OCI-LY7 (cell line): ENCODE measurements at regions not wholly inside any gene's neighbourhood (a gene's known extent, or its start where the extent isn't known, plus 50 kb on each side); places are given as distances from the start of the nearest gene placed in this dataset.

Source experiments
- BruUV-seq: library from RNA; stranded (reverse); fragments of 400-500 nt; replicated peaks from 2 replicates; lab custom pipeline; 2021; lab: Mats Ljungman, UMichigan
- CTCF ChIA-PET: fragments of 300-600 bp; sonication (Branson Sonifier 250); formaldehyde crosslinking; loops from one replicate; lab custom pipeline; 2022; ENCODE audit warnings: antibody characterized with exemption; ENCODE audit not compliant: unreplicated experiment; lab: Charles Lee
- POLR2A ChIA-PET: fragments of 300-600 bp; sonication (Branson Sonifier 250); formaldehyde crosslinking; loops from one replicate; lab custom pipeline; 2022; ENCODE audit warnings: antibody characterized with exemption; lab: Charles Lee
- DNase-seq: peaks from one replicate; pipeline ENCODE4 v3.0.0-alpha.2; 2015; ENCODE audit warnings: low spot score
- H2AFZ ChIP-seq: fragments of 200-600 bp; sonication (generic), shearing (Covaris generic); 2 replicates; pipeline ENCODE4 v1.6.1; 2014; ENCODE audit warnings: mild to moderate bottlenecking, antibody characterized with exemption, low read length, moderate library complexity
- H3K27ac ChIP-seq: fragments of 200-600 bp; sonication (generic); 2 replicates; pipeline ENCODE4 v1.5.1; 2014; ENCODE audit warnings: mixed run types, low read depth, mild to moderate bottlenecking, moderate library complexity, low read length, inconsistent platforms; ENCODE audit not compliant: poor library complexity, severe bottlenecking
- H3K36me3 ChIP-seq: fragments of 200-600 bp; sonication (generic); 2 replicates; pipeline ENCODE4 v1.6.1; 2014; ENCODE audit warnings: mild to moderate bottlenecking, antibody characterized with exemption, low read length, moderate library complexity, mixed read lengths; ENCODE audit not compliant: insufficient read depth
- H3K4me1 ChIP-seq: fragments of 200-600 bp; sonication (generic); 2 replicates; pipeline ENCODE4 v1.5.1; 2014; ENCODE audit warnings: mild to moderate bottlenecking, low read length; ENCODE audit not compliant: insufficient read depth, poor library complexity, severe bottlenecking
- H3K4me2 ChIP-seq: fragments of 200-600 bp; sonication (generic); 2 replicates; pipeline ENCODE4 v1.6.1; 2014; ENCODE audit warnings: mild to moderate bottlenecking, low read length
- H3K4me3 ChIP-seq: fragments of 200-600 bp; sonication (generic); 2 replicates; pipeline ENCODE4 v1.5.1; 2014; ENCODE audit warnings: mild to moderate bottlenecking, low read depth, low read length; ENCODE audit not compliant: poor library complexity, severe bottlenecking
- H3K79me2 ChIP-seq: fragments of 200-600 bp; sonication (generic); 2 replicates; pipeline ENCODE4 v1.6.1; 2016; ENCODE audit warnings: low read depth, mild to moderate bottlenecking, low read length, moderate library complexity, mixed read lengths; ENCODE audit not compliant: insufficient read depth
- H3K9me2 ChIP-seq: fragments of 200-600 bp; sonication (generic); 2 replicates; pipeline ENCODE4 v1.6.1; 2016; ENCODE audit warnings: mild to moderate bottlenecking, low read length, mixed read lengths; ENCODE audit not compliant: insufficient read depth
- H3K9me3 ChIP-seq: fragments of 200-600 bp; sonication (generic); 2 replicates; pipeline ENCODE4 v1.6.1; 2014; ENCODE audit warnings: mild to moderate bottlenecking, mixed run types, low read length, mixed read lengths
- H4K20me1 ChIP-seq: fragments of 200-600 bp; sonication (generic); 2 replicates; pipeline ENCODE4 v1.6.1; 2014; ENCODE audit warnings: mild to moderate bottlenecking, antibody characterized with exemption, low read length, moderate library complexity, mixed read lengths; ENCODE audit not compliant: insufficient read depth
- EZH2phosphoT487 ChIP-seq: fragments of 200-600 bp; sonication (generic); IDR thresholded peaks from 2 replicates; pipeline ENCODE4 v1.6.1; 2018; ENCODE audit warnings: low read depth, borderline replicate concordance, mild to moderate bottlenecking, mixed run types, antibody characterized with exemption, low read length, moderate library complexity, mixed read lengths
- intact Hi-C: fragments of 100-400 bp; cut with micrococcal nuclease; formaldehyde crosslinking; loops from one replicate; pipeline ENCODE4 v1.10.0; 2022; ENCODE audit not compliant: unreplicated experiment
- TF ChIP-seq, protein P1 (sequence below): fragments of 200-600 bp; sonication (generic); conservative IDR thresholded peaks from 2 replicates; pipeline ENCODE4 v1.5.1; 2014; ENCODE audit warnings: mild to moderate bottlenecking, antibody characterized with exemption, low read length, moderate library complexity, mixed read lengths

DNA sequence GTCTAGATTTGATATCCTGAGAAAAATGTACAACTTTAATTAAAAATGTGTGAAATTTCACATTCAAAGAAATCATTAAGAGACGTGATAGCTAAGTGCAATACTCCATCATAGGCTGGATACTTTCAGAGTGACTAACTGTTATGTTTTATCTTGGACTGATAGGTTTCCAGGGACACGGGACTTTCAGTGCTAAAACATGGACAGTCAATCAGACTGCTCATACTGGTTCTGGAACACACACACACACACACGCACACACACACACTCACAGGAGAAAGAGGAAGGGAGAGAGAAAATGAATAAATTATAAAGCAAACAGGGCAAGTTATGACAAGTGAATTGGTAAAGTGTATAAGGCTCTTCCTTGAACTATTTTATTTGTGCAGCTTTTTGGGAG is 955.9 kb downstream of the SLITRK5 start:
- no peak for DNase-seq
- ChIA-PET POLR2A (no interaction called here), CTCF (no interaction called here)
- H3K36me3 ChIP-seq: no peaks in the 10 kb centered on the region
- H2AFZ ChIP-seq: no peak overlapping the region
- no peaks in the 10 kb centered on the region for H3K9me2 ChIP-seq
- no peaks in the 10 kb centered on the region for H3K79me2 ChIP-seq
- H3K4me3 ChIP-seq: no peak overlapping the region
- intact Hi-C loops: no loop called here
- no peaks in the 10 kb centered on the region for H3K9me3 ChIP-seq
- TF ChIP-seq, protein P1, sequence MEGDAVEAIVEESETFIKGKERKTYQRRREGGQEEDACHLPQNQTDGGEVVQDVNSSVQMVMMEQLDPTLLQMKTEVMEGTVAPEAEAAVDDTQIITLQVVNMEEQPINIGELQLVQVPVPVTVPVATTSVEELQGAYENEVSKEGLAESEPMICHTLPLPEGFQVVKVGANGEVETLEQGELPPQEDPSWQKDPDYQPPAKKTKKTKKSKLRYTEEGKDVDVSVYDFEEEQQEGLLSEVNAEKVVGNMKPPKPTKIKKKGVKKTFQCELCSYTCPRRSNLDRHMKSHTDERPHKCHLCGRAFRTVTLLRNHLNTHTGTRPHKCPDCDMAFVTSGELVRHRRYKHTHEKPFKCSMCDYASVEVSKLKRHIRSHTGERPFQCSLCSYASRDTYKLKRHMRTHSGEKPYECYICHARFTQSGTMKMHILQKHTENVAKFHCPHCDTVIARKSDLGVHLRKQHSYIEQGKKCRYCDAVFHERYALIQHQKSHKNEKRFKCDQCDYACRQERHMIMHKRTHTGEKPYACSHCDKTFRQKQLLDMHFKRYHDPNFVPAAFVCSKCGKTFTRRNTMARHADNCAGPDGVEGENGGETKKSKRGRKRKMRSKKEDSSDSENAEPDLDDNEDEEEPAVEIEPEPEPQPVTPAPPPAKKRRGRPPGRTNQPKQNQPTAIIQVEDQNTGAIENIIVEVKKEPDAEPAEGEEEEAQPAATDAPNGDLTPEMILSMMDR: no peak
- no peak for TF ChIP-seq EZH2phosphoT487
- H3K4me1 ChIP-seq: no peaks in the 10 kb centered on the region
- no peaks in the 10 kb centered on the region for H4K20me1 ChIP-seq
- H3K27ac ChIP-seq: no peak overlapping the region
- no TSS peak for BruUV-seq
- no peak overlapping the region for H3K4me2 ChIP-seq

DNA sequence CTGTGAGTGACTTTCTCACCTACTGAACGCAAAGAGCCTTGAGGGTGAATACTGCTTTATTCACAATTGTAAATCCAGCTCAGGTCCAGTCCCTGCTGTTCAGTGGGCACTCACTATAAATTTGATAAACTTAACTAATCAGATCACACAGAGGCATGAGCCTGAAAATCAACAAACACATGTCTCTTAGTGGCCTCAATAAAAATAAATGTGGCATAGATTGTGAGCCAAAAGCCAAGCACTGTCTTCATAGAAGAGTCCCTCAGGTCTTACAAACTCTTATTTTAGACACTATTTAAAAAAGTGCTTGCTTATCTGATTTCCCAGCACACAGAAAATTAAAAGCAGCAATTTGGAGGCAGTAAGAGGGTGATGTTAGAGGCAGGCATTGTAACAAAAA is 957.7 kb downstream of the SLITRK5 start:
- Histone ChIP-seq H4K20me1 (no peaks in the 10 kb centered on the region), H3K4me3 (no peak overlapping the region), H2AFZ (no peak overlapping the region), H3K9me3 (no peaks in the 10 kb centered on the region), H3K27ac (no peak overlapping the region), H3K4me1 (no peaks in the 10 kb centered on the region), H3K36me3 (no peaks in the 10 kb centered on the region), H3K79me2 (no peaks in the 10 kb centered on the region), H3K4me2 (no peak overlapping the region), H3K9me2 (no peaks in the 10 kb centered on the region)
- ChIA-PET CTCF (no interaction called here), POLR2A (interaction anchor here (0.7 to 1.0 kb wide), 2 partner anchors 14 to 547 kb away, joined by 3 read pairs; no protein-coding TSS in a partner anchor)
- intact Hi-C loops: no loop called here
- TF ChIP-seq, protein P1: no peak
- TF ChIP-seq EZH2phosphoT487: no peak
- BruUV-seq: no TSS peak
- no peak for DNase-seq

DNA sequence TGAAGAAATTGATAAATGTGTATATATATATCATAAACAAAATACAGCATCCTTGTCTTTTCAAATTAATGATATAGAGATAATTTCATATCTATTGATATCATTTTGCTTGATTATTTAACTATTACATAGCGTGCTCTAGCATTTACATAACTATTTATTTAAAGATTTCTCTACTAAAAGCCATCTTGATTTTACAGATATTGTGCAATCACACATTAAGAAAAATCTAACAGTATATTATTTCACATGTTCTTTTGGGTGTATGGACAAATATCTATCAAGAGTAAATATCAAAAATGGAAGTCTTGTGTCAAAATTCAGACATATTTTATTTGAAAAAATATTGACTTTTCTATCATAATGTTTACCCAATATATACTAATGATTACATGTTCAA is 966.8 kb downstream of the SLITRK5 start:
- Histone ChIP-seq H3K27ac (no peak overlapping the region), H3K36me3 (no peaks in the 10 kb centered on the region), H2AFZ (no peak overlapping the region), H3K9me2 (no peaks in the 10 kb centered on the region), H3K4me2 (no peak overlapping the region), H3K4me1 (no peaks in the 10 kb centered on the region), H3K79me2 (no peaks in the 10 kb centered on the region), H3K4me3 (no peak overlapping the region), H4K20me1 (no peaks in the 10 kb centered on the region), H3K9me3 (0 out of 2 replicates have a peak, but pooled peaks cover 5% of the 10 kb centered on the region)
- no peak for DNase-seq
- intact Hi-C loops: no loop called here
- TF ChIP-seq EZH2phosphoT487: no peak
- TF ChIP-seq, protein P1: no peak
- CTCF ChIA-PET: no interaction called here
- no TSS peak for BruUV-seq
- POLR2A ChIA-PET: no interaction called here
